Tibial nerve (tissue), 4 donors: ENCODE measurements at regions not wholly inside any gene's neighbourhood (a gene's known extent, or its start where the extent isn't known, plus 50 kb on each side); places are given as distances from the start of the nearest gene placed in this dataset.
"Not testable (repeated sequence)": the region's sequence is repeated elsewhere in the genome, so short reads cannot be mapped to it uniquely, and the experiment has no call there.

ENCODE experiments used
- DNase-seq, 2 donors: peaks; one replicate each; pipeline ENCODE4 v3.0.0-alpha.2; 2019; ENCODE audit warnings: low spot score in 2 of 2
- H3K27ac ChIP-seq, 4 donors: fragments of 200-600 bp; sonication (generic) in 3 of 4; one replicate each; pipeline ENCODE4 v1.5.1; 2017 to 2019; ENCODE audit warnings: mild to moderate bottlenecking in 1 of 4
- H3K27me3 ChIP-seq, 2 donors: fragments of 200-600 bp; sonication (generic) in 1 of 2; one replicate each; pipeline versions ENCODE4 v1.5.1 to v1.6.0; 2017 to 2019
- H3K36me3 ChIP-seq, 3 donors: fragments of 200-600 bp; sonication (generic); one replicate each; pipeline ENCODE4 v1.5.1; 2018 to 2019
- H3K4me1 ChIP-seq, 4 donors: fragments of 200-600 bp; sonication (generic) in 3 of 4; one replicate each; pipeline ENCODE4 v1.5.1; 2017 to 2019
- H3K4me3 ChIP-seq, 4 donors: fragments of 200-600 bp; sonication (generic) in 3 of 4; one replicate each; pipeline ENCODE4 v1.5.1; 2017 to 2019; ENCODE audit warnings: mild to moderate bottlenecking in 1 of 4, moderate library complexity in 1 of 4
- H3K9me3 ChIP-seq, 4 donors: fragments of 200-600 bp; sonication (generic) in 3 of 4; one replicate each; pipeline ENCODE4 v1.5.1; 2017 to 2019
- EP300 ChIP-seq, 2 donors: sonication (generic); formaldehyde crosslinking; IDR thresholded peaks; one replicate each; pipeline ENCODE4 v1.6.1; 2017; ENCODE audit warnings: antibody characterized with exemption in 2 of 2, mild to moderate bottlenecking in 1 of 2
- POLR2A ChIP-seq, 2 donors: fragments of 450-650 bp; IDR thresholded peaks; one replicate each; pipeline ENCODE4 v1.6.1; 2017; ENCODE audit warnings: antibody characterized with exemption in 2 of 2, mild to moderate bottlenecking in 2 of 2, moderate library complexity in 2 of 2
- WGBS, 2 donors: methylation state at CpG; one replicate each; pipeline ENCODE4 v1.1.5; 2018; 5-methylcytosine and 5-hydroxymethylcytosine counted together
- TF ChIP-seq, protein P1 (sequence below), 5 experiments: fragments of 200-600 bp in 3 of 5; fragments of 450-650 bp in 2 of 5; sonication (generic) in 3 of 5; IDR thresholded peaks; one replicate each; pipeline ENCODE4 v1.5.1; 2016 to 2019; ENCODE audit warnings: antibody characterized with exemption in 5 of 5, mild to moderate bottlenecking in 3 of 5, moderate library complexity in 2 of 5

DNA sequence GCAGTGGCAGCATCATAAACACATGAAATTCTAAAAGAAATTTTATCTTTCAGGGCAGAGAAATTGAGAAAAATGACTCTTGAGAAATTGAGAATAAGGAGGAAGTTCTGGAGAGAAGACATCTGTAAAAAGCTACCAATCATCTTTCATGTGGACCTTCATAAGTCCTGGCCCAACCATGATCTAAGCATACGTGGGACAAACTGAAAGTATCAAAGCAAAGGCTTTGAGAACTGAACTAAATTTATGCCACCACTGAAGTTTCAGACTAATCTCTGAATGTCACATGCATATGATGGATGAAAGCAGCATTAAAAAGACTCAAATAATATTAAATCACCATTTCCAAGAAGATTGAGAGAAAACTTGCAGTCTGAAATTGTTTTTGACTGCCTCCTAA is 1502.8 kb upstream of the LRRTM3 start:
- Histone ChIP-seq H3K4me3 (no peak overlapping the region), H3K4me1 (no peaks in the 10 kb centered on the region), H3K9me3 (no peaks in the 10 kb centered on the region), H3K27ac (no peak overlapping the region), H3K36me3 (no peaks in the 10 kb centered on the region), H3K27me3 (no peaks in the 10 kb centered on the region)
- no peak for DNase-seq
- no peak for TF ChIP-seq POLR2A (IDR thresholded peaks at IDR 0.05)
- TF ChIP-seq EP300 (IDR thresholded peaks at IDR 0.05): no peak
- TF ChIP-seq, protein P1, sequence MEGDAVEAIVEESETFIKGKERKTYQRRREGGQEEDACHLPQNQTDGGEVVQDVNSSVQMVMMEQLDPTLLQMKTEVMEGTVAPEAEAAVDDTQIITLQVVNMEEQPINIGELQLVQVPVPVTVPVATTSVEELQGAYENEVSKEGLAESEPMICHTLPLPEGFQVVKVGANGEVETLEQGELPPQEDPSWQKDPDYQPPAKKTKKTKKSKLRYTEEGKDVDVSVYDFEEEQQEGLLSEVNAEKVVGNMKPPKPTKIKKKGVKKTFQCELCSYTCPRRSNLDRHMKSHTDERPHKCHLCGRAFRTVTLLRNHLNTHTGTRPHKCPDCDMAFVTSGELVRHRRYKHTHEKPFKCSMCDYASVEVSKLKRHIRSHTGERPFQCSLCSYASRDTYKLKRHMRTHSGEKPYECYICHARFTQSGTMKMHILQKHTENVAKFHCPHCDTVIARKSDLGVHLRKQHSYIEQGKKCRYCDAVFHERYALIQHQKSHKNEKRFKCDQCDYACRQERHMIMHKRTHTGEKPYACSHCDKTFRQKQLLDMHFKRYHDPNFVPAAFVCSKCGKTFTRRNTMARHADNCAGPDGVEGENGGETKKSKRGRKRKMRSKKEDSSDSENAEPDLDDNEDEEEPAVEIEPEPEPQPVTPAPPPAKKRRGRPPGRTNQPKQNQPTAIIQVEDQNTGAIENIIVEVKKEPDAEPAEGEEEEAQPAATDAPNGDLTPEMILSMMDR (IDR thresholded peaks at IDR 0.05): no peak
- WGBS, 2 donors: 77 to 79% methylated on average over 1 of the region's 1 CpG

DNA sequence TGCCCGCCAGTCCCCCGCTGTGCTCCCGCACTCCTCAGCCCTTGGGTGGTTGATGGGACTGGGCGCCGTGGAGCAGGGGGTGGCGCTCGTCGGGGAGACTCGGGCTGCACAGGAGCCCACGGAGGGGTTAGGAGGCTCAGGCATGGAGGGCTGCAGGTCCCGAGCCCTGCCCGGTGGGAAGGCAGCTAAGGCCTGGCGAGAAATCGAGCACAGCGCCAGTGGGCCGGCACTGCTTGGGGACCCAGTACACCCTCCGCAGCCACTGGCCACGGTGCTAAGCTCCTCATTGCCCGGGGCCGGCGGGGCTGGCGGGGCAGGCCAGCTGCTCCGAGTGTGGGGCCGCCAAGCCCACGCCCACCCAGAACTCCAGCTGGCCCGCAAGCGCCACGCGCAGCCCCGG is 1496.5 kb upstream of the LRRTM3 start:
- not testable (repeated sequence) for DNase-seq, H3K4me3 ChIP-seq
- 94 to 95% methylated on average over 23 to 26 of the region's 30 CpGs for WGBS, 2 donors

DNA sequence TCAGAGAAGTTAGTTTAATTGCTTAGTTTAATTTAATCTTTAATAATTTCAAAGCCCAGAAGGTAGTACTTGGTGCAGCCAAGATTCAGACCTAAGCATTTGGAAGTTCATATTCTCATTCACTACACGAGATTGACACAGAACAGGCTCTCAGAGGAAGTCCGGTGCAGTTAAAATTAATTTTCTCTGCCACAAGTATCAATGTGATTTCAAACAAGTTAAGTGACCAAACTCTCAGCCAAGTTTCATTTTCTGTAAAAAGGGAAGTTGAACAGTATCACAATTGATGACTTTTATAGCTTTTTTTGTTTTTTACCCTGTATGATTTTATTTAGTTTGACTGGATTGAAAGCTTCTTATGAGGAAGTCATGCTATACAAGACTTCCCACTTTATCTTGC is 1494.9 kb upstream of the LRRTM3 start:
- Histone ChIP-seq H3K27me3 (no peaks in the 10 kb centered on the region), H3K4me3 (no peak overlapping the region), H3K4me1 (no peaks in the 10 kb centered on the region), H3K27ac (no peak overlapping the region), H3K9me3 (no peaks in the 10 kb centered on the region), H3K36me3 (no peaks in the 10 kb centered on the region)
- WGBS, 2 donors: 40 to 58% methylated on average over 2 of the region's 2 CpGs
- TF ChIP-seq, protein P1 (IDR thresholded peaks at IDR 0.05): no peak
- no peak for TF ChIP-seq EP300 (IDR thresholded peaks at IDR 0.05)
- no peak for TF ChIP-seq POLR2A (IDR thresholded peaks at IDR 0.05)
- DNase-seq: no peak

More for the DNA sequence above, 1496.5 kb upstream of the LRRTM3 start:
- H3K27ac ChIP-seq, H3K36me3 ChIP-seq, H3K4me1 ChIP-seq, H3K27me3 ChIP-seq, H3K9me3 ChIP-seq: not testable (repeated sequence)

DNA sequence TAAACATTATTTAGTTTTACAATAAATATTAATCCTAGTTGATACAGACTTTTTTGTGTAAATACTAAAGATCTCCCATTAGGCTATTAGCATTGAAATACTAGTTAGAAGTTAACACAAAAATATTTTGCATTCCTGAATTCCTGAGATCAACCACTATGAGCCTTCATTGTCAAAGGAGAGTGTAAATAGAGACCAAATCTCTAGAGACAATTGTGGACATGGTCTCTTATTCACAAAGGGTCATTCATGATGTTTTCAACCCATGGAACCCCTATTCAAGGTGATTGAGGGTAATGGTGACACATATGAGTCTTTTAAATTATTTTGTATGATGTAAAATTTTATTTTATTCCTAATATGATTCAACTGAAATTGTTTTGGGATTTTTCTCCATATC is 1454.8 kb upstream of the LRRTM3 start:
- Histone ChIP-seq H3K36me3 (no peaks in the 10 kb centered on the region), H3K4me3 (no peak overlapping the region), H3K27me3 (no peaks in the 10 kb centered on the region), H3K9me3 (peaks cover 0 to 5% (median 0%) of the 10 kb centered on the region in 4 donors), H3K4me1 (no peaks in the 10 kb centered on the region), H3K27ac (no peak overlapping the region)
- TF ChIP-seq, protein P1 (IDR thresholded peaks at IDR 0.05): no peak
- TF ChIP-seq POLR2A (IDR thresholded peaks at IDR 0.05) (no peak), EP300 (IDR thresholded peaks at IDR 0.05) (no peak)
- DNase-seq: no peak

DNA sequence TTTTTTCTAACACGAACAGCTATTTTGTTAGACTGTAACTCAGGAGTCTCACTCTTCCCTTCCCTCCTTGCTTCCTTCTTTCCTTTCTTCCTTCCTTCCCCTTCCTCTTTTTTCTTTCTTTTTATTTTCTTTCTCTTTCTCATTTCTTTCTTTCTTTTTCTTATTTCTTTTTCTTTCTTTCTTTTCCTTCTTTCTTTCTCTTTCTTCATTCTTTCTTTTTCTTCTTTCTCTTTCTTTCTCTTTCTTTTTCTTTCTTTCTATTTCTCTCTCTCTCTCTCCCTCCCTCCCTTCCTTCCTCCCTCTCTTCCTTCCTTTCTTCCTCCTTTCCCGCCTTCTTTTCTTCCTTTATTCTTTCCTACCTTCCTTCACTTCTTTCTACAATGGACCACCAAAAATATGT is 1443.0 kb upstream of the LRRTM3 start:
- TF ChIP-seq EP300 (IDR thresholded peaks at IDR 0.05) (no peak), POLR2A (IDR thresholded peaks at IDR 0.05) (no peak)
- TF ChIP-seq, protein P1 (IDR thresholded peaks at IDR 0.05): no peak
- DNase-seq: no peak
- WGBS, 2 donors: 90 to 95% methylated on average over 2 of the region's 2 CpGs
- H3K4me1 ChIP-seq: no peaks in the 10 kb centered on the region
- no peaks in the 10 kb centered on the region for H3K27me3 ChIP-seq
- H3K27ac ChIP-seq: no peak overlapping the region
- H3K4me3 ChIP-seq: no peak overlapping the region
- no peaks in the 10 kb centered on the region for H3K36me3 ChIP-seq
- no peaks in the 10 kb centered on the region for H3K9me3 ChIP-seq

DNA sequence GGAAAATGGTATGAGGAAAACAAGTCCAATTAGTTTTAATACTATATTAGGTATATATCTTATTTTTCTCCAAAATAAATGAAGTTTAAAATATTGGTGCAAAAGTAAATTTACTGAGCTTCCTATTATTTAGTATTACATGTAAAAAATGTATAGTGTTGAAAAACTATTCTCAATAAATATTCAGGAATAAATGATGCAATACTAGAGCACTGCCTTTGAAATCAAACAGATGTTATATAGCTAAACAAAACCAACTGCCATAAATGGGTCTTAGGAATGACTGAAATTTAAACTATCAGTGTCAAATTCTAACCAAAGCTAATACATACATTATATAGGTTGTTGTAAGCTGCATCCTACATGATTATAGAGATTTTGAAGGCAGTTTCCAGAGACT is 1434.0 kb upstream of the LRRTM3 start:
- TF ChIP-seq, protein P1 (IDR thresholded peaks at IDR 0.05): no peak
- TF ChIP-seq POLR2A (IDR thresholded peaks at IDR 0.05) (no peak), EP300 (IDR thresholded peaks at IDR 0.05) (no peak)
- Histone ChIP-seq H3K4me1 (no peaks in the 10 kb centered on the region), H3K9me3 (no peaks in the 10 kb centered on the region), H3K27me3 (no peaks in the 10 kb centered on the region), H3K27ac (no peak overlapping the region), H3K4me3 (no peak overlapping the region), H3K36me3 (no peaks in the 10 kb centered on the region)
- DNase-seq: no peak
